GM12864 (cell line): ENCODE measurements at regions not wholly inside any gene's neighbourhood (a gene's known extent, or its start where the extent isn't known, plus 50 kb on each side); places are given as distances from the start of the nearest gene placed in this dataset.
A peak's percentile ranks its signal among the peaks of the same experiment; 100 is the strongest.

Experiments used
- DNase-seq: peaks from one replicate; pipeline ENCODE4 v3.0.0-alpha.2; 2011; ENCODE audit warnings: low read depth
- H3K4me3 ChIP-seq: 2 replicates; pipeline ENCODE4 v1.5.1; 2011; ENCODE audit warnings: mild to moderate bottlenecking, low read depth, low read length, control low read depth
- TF ChIP-seq, protein P1 (sequence below): IDR thresholded peaks from 2 replicates; pipeline ENCODE4 v1.5.1; 2011; ENCODE audit warnings: low read depth, mild to moderate bottlenecking, moderate library complexity, low read length, control low read depth, inconsistent platforms; ENCODE audit errors: missing control alignments

DNA sequence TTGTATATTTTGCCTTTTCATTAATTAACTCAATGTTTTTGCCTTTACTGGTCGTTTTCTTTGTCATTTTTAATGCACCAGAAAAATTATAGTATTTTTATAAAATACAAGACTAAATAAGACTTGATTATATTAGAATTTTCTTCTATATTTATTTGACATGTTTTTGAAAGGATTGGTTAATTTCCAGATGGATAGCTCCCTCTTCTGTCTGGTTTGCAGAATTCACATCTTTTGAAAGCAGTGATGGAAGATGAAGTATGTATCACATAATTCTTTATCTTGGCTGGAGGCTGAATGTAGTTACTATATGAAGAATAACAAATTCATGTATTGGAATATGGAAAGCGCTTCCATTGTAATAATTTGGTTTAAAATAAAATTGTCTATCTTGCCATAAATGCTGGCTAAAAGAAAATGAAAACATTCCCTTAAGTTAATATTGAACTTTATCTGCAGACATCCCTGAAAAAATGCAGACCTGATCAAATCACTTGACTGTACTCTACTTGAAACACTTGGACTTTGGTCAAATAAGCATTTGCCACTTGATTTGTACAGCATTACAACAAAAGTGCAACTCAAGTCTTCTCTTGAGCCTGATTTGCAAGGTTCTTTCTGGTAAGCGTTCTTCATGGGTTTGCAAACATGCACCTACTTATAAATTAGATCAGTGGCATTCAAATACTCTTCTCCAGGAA lies 86.3 kb upstream of the EFEMP1 start:
- TF ChIP-seq, protein P1, sequence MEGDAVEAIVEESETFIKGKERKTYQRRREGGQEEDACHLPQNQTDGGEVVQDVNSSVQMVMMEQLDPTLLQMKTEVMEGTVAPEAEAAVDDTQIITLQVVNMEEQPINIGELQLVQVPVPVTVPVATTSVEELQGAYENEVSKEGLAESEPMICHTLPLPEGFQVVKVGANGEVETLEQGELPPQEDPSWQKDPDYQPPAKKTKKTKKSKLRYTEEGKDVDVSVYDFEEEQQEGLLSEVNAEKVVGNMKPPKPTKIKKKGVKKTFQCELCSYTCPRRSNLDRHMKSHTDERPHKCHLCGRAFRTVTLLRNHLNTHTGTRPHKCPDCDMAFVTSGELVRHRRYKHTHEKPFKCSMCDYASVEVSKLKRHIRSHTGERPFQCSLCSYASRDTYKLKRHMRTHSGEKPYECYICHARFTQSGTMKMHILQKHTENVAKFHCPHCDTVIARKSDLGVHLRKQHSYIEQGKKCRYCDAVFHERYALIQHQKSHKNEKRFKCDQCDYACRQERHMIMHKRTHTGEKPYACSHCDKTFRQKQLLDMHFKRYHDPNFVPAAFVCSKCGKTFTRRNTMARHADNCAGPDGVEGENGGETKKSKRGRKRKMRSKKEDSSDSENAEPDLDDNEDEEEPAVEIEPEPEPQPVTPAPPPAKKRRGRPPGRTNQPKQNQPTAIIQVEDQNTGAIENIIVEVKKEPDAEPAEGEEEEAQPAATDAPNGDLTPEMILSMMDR, result peak; percentile 35
- no peak for DNase-seq
- H3K4me3 ChIP-seq, result no peak overlapping the region

GRCh38 chr2:56011624-56012023 lies 88.0 kb upstream of the EFEMP1 start:
- no peak overlapping the region for H3K4me3 ChIP-seq
- DNase-seq, result no peak
- TF ChIP-seq, protein P1, result no peak

GRCh38 chr2:56012221-56012765 lies 88.7 kb upstream of the EFEMP1 start:
- no peak overlapping the region for H3K4me3 ChIP-seq
- no peak for DNase-seq
- TF ChIP-seq, protein P1, result no peak

DNA sequence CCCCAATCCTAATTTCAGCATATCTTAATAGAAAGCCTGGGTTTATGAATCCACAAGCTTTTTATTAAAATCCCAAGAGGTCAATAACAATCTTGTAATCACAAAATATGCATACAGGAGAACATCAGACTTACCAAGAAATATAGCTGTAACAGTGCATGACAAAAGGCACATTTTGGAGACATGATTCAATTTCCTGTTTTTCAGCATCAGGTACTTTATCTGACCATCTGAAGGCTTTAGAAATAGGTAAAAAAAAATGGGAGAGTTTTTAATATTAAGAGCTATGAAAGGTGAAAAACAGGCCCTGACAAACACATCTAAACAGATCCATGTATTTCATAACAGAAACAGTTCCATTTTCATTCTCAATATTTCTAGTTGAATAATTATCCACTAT lies 89.9 kb upstream of the EFEMP1 start:
- no peak overlapping the region for H3K4me3 ChIP-seq
- TF ChIP-seq, protein P1, result no peak
- DNase-seq, result no peak

- TF ChIP-seq, protein P1, result no peak
- DNase-seq, result no peak
- H3K4me3 ChIP-seq, result no peak overlapping the region
Observed at GRCh38 chr2:56014046-56014730, 90.6 kb upstream of the EFEMP1 start.

DNA sequence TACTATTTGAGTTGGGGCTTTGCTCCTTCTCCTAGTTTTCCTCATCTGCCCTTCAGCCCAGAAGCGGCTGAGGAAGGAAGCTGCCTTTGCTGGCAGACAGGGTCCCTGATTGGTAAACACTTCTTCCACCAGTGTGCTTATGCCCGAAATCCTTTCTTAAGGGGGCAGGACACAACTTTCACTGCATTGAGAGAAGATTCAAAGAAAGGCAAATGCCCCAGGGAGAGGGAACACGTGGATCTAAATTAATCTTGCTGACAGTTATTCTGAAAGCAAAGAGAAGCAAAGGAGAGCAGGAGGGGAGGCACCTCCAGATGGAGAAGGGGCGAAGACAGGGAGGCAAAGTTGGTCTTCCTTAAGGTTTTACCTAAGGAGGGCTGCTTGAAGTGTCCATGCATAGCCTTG lies 92.1 kb upstream of the EFEMP1 start:
- no peak for DNase-seq
- TF ChIP-seq, protein P1, result no peak
- H3K4me3 ChIP-seq, result no peak overlapping the region
